ENCODE measurements at regions not wholly inside any gene's neighbourhood (a gene's known extent, or its start where the extent isn't known, plus 50 kb on each side); places are given as distances from the start of the nearest gene placed in this dataset.
"Not testable (repeated sequence)": the region's sequence is repeated elsewhere in the genome, so short reads cannot be mapped to it uniquely, and the experiment has no call there.

- no peak for DNase-seq
Observed at GRCh38 chr20:40941133-40941610, 87.5 kb upstream of the TOP1 start.

GRCh38 chr20:40942006-40942405, 86.6 kb upstream of the TOP1 start:
- no peak for DNase-seq

- DNase-seq, result no peak
Observed at GRCh38 chr20:40942775-40943174, 85.8 kb upstream of the TOP1 start.

- DNase-seq, result no peak
Observed at GRCh38 chr20:40943591-40943990, 85.0 kb upstream of the TOP1 start.

GRCh38 chr20:40945189-40945588, 83.4 kb upstream of the TOP1 start:
- no peak for DNase-seq

GRCh38 chr20:40945754-40946450, 82.7 kb upstream of the TOP1 start:
- DNase-seq, result no peak

GRCh38 chr20:40946451-40946850, 82.2 kb upstream of the TOP1 start:
- DNase-seq, result no peak

GRCh38 chr20:40948465-40949267, 80.0 kb upstream of the TOP1 start:
- no peak for DNase-seq

GRCh38 chr20:40949346-40949745, 79.3 kb upstream of the TOP1 start:
- no peak for DNase-seq

- DNase-seq, result no peak
Observed at GRCh38 chr20:40952136-40952535, 76.5 kb upstream of the TOP1 start.

- DNase-seq, result no peak
Observed at GRCh38 chr20:40953416-40953815, 75.2 kb upstream of the TOP1 start.

GRCh38 chr20:40953856-40954255, 74.8 kb upstream of the TOP1 start:
- no peak for DNase-seq

GRCh38 chr20:40954521-40955165, 74.0 kb upstream of the TOP1 start:
- DNase-seq, result no peak

- no peak for DNase-seq
Observed at GRCh38 chr20:40955326-40955725, 73.3 kb upstream of the TOP1 start.

- not testable (repeated sequence) for DNase-seq
Observed at GRCh38 chr20:40955826-40956225, 72.8 kb upstream of the TOP1 start.

- DNase-seq, result no peak
Observed at GRCh38 chr20:40956542-40957264, 71.9 kb upstream of the TOP1 start.

GRCh38 chr20:40957265-40957760, 71.3 kb upstream of the TOP1 start:
- DNase-seq, result no peak

- DNase-seq, result no peak
Observed at GRCh38 chr20:40958598-40958997, 70.0 kb upstream of the TOP1 start.

- no peak for DNase-seq
Observed at GRCh38 chr20:40959325-40960092, 69.1 kb upstream of the TOP1 start.

- DNase-seq, result no peak
Observed at GRCh38 chr20:40960101-40960500, 68.5 kb upstream of the TOP1 start.

- no peak for DNase-seq
Observed at GRCh38 chr20:40960521-40960956, 68.1 kb upstream of the TOP1 start.

- no peak for DNase-seq
Observed at GRCh38 chr20:40961176-40961575, 67.4 kb upstream of the TOP1 start.
